ENCODE measurements at regions not wholly inside any gene's neighbourhood (a gene's known extent, or its start where the extent isn't known, plus 50 kb on each side); places are given as distances from the start of the nearest gene placed in this dataset.

- no peak for TF ChIP-seq EGR1 (IDR thresholded peaks at IDR 0.05)
- TF ChIP-seq CEBPB (IDR thresholded peaks at IDR 0.05): no peak
- no peak for TF ChIP-seq TCF12 (IDR thresholded peaks at IDR 0.05; ENCODE audit: low read depth)
Measured at GRCh38 chr12:20122274-20122673, 246.1 kb upstream of the PDE3A start.

GRCh38 chr12:20123465-20123864 lies 244.9 kb upstream of the PDE3A start:
- TF ChIP-seq FOXM1 (IDR thresholded peaks at IDR 0.05; ENCODE audit: borderline replicate concordance, low read depth) (no peak), TCF12 (IDR thresholded peaks at IDR 0.05; ENCODE audit: low read depth) (no peak), YY1 (IDR thresholded peaks at IDR 0.05; ENCODE audit: low read depth) (no peak), EGR1 (IDR thresholded peaks at IDR 0.05) (no peak), EP300 (IDR thresholded peaks at IDR 0.05; ENCODE audit: borderline replicate concordance) (no peak), TEAD4 (IDR thresholded peaks at IDR 0.05) (no peak), CEBPB (IDR thresholded peaks at IDR 0.05) (no peak), RAD21 (IDR thresholded peaks at IDR 0.05; ENCODE audit: low read depth) (no peak), ZBTB7A (IDR thresholded peaks at IDR 0.05; ENCODE audit: low read depth) (no peak), USF1 (IDR thresholded peaks at IDR 0.05) (no peak), CREB1 (IDR thresholded peaks at IDR 0.05; ENCODE audit: low read depth) (no peak)

DNA sequence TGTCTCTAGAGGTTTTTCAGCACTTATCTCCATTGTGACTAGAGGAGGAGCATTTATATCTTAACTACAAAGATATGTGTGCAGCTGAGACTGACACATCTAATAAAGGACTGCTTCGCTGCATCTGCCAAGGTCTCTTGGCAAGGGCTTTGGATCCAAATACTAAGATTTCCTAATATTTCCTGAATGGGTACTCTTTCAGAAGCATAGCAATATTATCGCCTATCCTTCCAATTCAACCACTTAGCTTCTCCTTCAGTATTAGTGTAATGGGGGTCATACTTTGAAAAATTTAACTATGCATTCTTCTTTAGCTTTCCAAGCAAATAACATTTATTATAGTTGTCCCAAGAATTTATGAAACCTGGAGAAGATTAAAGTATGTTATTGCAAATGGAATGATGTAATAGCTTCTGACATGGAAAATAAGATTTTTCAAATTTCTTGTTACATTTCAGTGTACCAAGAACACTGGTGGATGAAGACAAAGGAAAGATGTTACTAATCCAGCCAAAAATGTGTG lies 243.0 kb upstream of the PDE3A start:
- TF ChIP-seq CEBPB (IDR thresholded peaks at IDR 0.05) (no peak), MAX (IDR thresholded peaks at IDR 0.05) (no peak), TAF1 (IDR thresholded peaks at IDR 0.05; ENCODE audit: low read depth) (no peak), TCF12 (IDR thresholded peaks at IDR 0.05; ENCODE audit: low read depth) (no peak), CREB1 (IDR thresholded peaks at IDR 0.05; ENCODE audit: low read depth) (no peak), EP300 (IDR thresholded peaks at IDR 0.05; ENCODE audit: borderline replicate concordance) (no peak), NFIC (IDR thresholded peaks at IDR 0.05) (no peak), RAD21 (IDR thresholded peaks at IDR 0.05; ENCODE audit: low read depth) (no peak)
- TF ChIP-seq, protein P1, sequence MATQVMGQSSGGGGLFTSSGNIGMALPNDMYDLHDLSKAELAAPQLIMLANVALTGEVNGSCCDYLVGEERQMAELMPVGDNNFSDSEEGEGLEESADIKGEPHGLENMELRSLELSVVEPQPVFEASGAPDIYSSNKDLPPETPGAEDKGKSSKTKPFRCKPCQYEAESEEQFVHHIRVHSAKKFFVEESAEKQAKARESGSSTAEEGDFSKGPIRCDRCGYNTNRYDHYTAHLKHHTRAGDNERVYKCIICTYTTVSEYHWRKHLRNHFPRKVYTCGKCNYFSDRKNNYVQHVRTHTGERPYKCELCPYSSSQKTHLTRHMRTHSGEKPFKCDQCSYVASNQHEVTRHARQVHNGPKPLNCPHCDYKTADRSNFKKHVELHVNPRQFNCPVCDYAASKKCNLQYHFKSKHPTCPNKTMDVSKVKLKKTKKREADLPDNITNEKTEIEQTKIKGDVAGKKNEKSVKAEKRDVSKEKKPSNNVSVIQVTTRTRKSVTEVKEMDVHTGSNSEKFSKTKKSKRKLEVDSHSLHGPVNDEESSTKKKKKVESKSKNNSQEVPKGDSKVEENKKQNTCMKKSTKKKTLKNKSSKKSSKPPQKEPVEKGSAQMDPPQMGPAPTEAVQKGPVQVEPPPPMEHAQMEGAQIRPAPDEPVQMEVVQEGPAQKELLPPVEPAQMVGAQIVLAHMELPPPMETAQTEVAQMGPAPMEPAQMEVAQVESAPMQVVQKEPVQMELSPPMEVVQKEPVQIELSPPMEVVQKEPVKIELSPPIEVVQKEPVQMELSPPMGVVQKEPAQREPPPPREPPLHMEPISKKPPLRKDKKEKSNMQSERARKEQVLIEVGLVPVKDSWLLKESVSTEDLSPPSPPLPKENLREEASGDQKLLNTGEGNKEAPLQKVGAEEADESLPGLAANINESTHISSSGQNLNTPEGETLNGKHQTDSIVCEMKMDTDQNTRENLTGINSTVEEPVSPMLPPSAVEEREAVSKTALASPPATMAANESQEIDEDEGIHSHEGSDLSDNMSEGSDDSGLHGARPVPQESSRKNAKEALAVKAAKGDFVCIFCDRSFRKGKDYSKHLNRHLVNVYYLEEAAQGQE (IDR thresholded peaks at IDR 0.05; ENCODE audit: low read depth): no peak

GRCh38 chr12:20126601-20127000 lies 241.7 kb upstream of the PDE3A start:
- TF ChIP-seq NFIC (IDR thresholded peaks at IDR 0.05) (no peak), TEAD4 (IDR thresholded peaks at IDR 0.05) (no peak), MAX (IDR thresholded peaks at IDR 0.05) (no peak), USF1 (IDR thresholded peaks at IDR 0.05) (no peak), TAF1 (IDR thresholded peaks at IDR 0.05; ENCODE audit: low read depth) (no peak), CREB1 (IDR thresholded peaks at IDR 0.05; ENCODE audit: low read depth) (no peak), EGR1 (IDR thresholded peaks at IDR 0.05) (no peak), RAD21 (IDR thresholded peaks at IDR 0.05; ENCODE audit: low read depth) (no peak), EP300 (IDR thresholded peaks at IDR 0.05; ENCODE audit: borderline replicate concordance) (no peak), TCF12 (IDR thresholded peaks at IDR 0.05; ENCODE audit: low read depth) (no peak), CEBPB (IDR thresholded peaks at IDR 0.05) (no peak), YY1 (IDR thresholded peaks at IDR 0.05; ENCODE audit: low read depth) (no peak), ZBTB7A (IDR thresholded peaks at IDR 0.05; ENCODE audit: low read depth) (no peak), FOXM1 (IDR thresholded peaks at IDR 0.05; ENCODE audit: borderline replicate concordance, low read depth) (no peak)
- TF ChIP-seq, protein P1 (IDR thresholded peaks at IDR 0.05; ENCODE audit: low read depth): no peak

- TF ChIP-seq, protein P1 (IDR thresholded peaks at IDR 0.05; ENCODE audit: low read depth): no peak
- no peak for TF ChIP-seq NFIC (IDR thresholded peaks at IDR 0.05)
Measured at GRCh38 chr12:20127413-20127812, 240.9 kb upstream of the PDE3A start.
